ENCODE measurements at regions not wholly inside any gene's neighbourhood (a gene's known extent, or its start where the extent isn't known, plus 50 kb on each side); places are given as distances from the start of the nearest gene placed in this dataset.
"Not testable (repeated sequence)": the region's sequence is repeated elsewhere in the genome, so short reads cannot be mapped to it uniquely, and the experiment has no call there.

DNA sequence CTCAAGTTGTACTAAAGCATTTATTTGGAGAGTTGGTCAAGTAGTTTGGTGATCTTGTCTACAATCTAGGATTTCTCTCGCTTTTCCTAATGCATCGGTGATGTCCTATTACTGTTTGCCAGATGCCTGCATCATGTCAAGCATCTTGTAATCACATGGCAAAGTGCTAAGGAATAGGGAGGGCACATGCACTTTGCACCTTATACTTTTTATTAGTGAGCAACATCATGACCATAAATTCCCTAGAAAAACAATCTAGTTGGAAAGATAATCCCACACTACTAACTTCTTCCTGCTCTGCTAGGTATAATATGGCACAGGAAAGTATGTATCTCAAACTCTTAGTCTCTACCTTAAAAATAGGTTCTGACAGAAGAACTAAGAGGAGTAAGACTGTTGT, 894.3 kb upstream of the SLITRK1 start:
- Histone ChIP-seq H3K79me2 (ENCODE audit: insufficient read depth, low read length) (no peaks in the 10 kb centered on the region), H3K4me2 (ENCODE audit: low read length) (no peak overlapping the region), H3K4me1 (ENCODE audit: insufficient read depth, low read length) (no peaks in the 10 kb centered on the region), H2AFZ (ENCODE audit: low read depth, low read length) (no peak overlapping the region), H3K36me3 (ENCODE audit: insufficient read depth, low read length) (no peaks in the 10 kb centered on the region), H3K27ac (ENCODE audit: low read depth, low read length) (no peak overlapping the region), H3K9me3 (ENCODE audit: insufficient read depth, low read depth, low read length) (no peaks in the 10 kb centered on the region), H4K20me1 (ENCODE audit: insufficient read depth, low read length) (no peaks in the 10 kb centered on the region), H3K9ac (ENCODE audit: low read length) (no peak overlapping the region), H3K4me3 (ENCODE audit: insufficient read depth, low read depth, low read length) (no peak overlapping the region), H3K27me3 (ENCODE audit: insufficient read depth, low read length) (no peaks in the 10 kb centered on the region)
- FAIRE-seq (no peak), DNase-seq (ENCODE audit: low read depth) (no peak)
- H3K36me3 Mint-ChIP-seq (ENCODE audit: low read depth, unreplicated experiment) = no peaks in the 10 kb centered on the region
- TF ChIP-seq, protein P1, sequence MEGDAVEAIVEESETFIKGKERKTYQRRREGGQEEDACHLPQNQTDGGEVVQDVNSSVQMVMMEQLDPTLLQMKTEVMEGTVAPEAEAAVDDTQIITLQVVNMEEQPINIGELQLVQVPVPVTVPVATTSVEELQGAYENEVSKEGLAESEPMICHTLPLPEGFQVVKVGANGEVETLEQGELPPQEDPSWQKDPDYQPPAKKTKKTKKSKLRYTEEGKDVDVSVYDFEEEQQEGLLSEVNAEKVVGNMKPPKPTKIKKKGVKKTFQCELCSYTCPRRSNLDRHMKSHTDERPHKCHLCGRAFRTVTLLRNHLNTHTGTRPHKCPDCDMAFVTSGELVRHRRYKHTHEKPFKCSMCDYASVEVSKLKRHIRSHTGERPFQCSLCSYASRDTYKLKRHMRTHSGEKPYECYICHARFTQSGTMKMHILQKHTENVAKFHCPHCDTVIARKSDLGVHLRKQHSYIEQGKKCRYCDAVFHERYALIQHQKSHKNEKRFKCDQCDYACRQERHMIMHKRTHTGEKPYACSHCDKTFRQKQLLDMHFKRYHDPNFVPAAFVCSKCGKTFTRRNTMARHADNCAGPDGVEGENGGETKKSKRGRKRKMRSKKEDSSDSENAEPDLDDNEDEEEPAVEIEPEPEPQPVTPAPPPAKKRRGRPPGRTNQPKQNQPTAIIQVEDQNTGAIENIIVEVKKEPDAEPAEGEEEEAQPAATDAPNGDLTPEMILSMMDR (IDR thresholded peaks at IDR 0.05; ENCODE audit: insufficient read depth, low read depth, low read length) = no peak
- no peak for TF ChIP-seq EZH2 (IDR thresholded peaks at IDR 0.05; ENCODE audit: insufficient read depth, low read length)
- H3K27ac Mint-ChIP-seq (ENCODE audit: unreplicated experiment) = no peak overlapping the region
- no peaks in the 10 kb centered on the region for H3K4me1 Mint-ChIP-seq (ENCODE audit: low read depth, unreplicated experiment)
- no peaks in the 10 kb centered on the region for H3K27me3 Mint-ChIP-seq (ENCODE audit: low read depth, unreplicated experiment)
- no peak overlapping the region for H3K4me3 Mint-ChIP-seq (ENCODE audit: unreplicated experiment)
- no peaks in the 10 kb centered on the region for H3K9me3 Mint-ChIP-seq (ENCODE audit: unreplicated experiment)

DNA sequence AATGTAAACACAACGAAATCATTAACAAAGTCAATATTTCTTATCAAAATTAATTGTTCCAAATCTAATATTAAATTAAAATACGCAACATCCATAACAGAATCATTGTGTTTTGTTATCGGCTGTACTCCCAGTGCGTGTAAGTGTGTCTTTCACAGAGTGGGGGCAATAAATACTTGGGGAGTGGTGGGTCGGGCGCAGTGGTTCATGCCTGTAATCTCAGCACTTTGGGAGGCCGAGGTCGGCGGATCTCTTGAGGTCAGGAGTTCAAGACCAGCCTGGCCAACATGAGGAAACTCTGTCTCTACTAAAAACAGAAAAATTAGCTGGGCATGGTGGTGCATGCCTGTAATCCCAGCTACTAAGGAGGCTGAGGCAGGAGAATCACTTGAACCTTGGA, 893.6 kb upstream of the SLITRK1 start:
- not testable (repeated sequence) for H3K27me3 Mint-ChIP-seq (ENCODE audit: low read depth, unreplicated experiment); H2AFZ ChIP-seq (ENCODE audit: low read depth, low read length); H3K4me1 Mint-ChIP-seq (ENCODE audit: low read depth, unreplicated experiment); DNase-seq (ENCODE audit: low read depth); H3K4me3 ChIP-seq (ENCODE audit: insufficient read depth, low read depth, low read length); H3K79me2 ChIP-seq (ENCODE audit: insufficient read depth, low read length); FAIRE-seq; H3K4me3 Mint-ChIP-seq (ENCODE audit: unreplicated experiment); H3K9me3 Mint-ChIP-seq (ENCODE audit: unreplicated experiment); H3K9me3 ChIP-seq (ENCODE audit: insufficient read depth, low read depth, low read length); H3K27ac Mint-ChIP-seq (ENCODE audit: unreplicated experiment); H3K4me2 ChIP-seq (ENCODE audit: low read length); H3K36me3 Mint-ChIP-seq (ENCODE audit: low read depth, unreplicated experiment); H3K9ac ChIP-seq (ENCODE audit: low read length); H3K27ac ChIP-seq (ENCODE audit: low read depth, low read length); H3K4me1 ChIP-seq (ENCODE audit: insufficient read depth, low read length); H4K20me1 ChIP-seq (ENCODE audit: insufficient read depth, low read length); H3K36me3 ChIP-seq (ENCODE audit: insufficient read depth, low read length); H3K27me3 ChIP-seq (ENCODE audit: insufficient read depth, low read length)

DNA sequence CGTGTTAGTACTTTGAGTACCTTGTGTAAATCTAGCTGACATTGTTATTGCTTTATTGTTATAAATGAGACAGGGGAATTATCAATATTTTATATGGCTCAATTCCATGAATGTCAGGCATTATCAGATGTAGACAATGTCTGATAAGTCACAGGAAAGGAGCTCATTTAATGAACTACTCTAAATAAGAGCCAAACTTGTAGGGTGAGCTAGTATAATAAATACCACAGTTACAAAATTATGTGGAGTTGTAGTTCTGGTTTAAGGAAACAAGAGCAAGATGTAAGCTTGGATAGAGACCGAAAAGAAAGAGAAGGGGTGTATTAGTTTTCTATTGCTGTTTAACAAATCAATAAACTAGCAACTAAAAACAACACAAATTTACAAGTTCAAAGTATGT, 891.8 kb upstream of the SLITRK1 start:
- no peak for TF ChIP-seq EZH2 (IDR thresholded peaks at IDR 0.05; ENCODE audit: insufficient read depth, low read length)
- TF ChIP-seq, protein P1 (IDR thresholded peaks at IDR 0.05; ENCODE audit: insufficient read depth, low read depth, low read length) = no peak
- no peaks in the 10 kb centered on the region for H3K27me3 Mint-ChIP-seq (ENCODE audit: low read depth, unreplicated experiment)

More for the DNA sequence above, 891.8 kb upstream of the SLITRK1 start:
- Histone ChIP-seq H3K9ac (ENCODE audit: low read length) (no peak overlapping the region), H3K27ac (ENCODE audit: low read depth, low read length) (no peak overlapping the region), H3K79me2 (ENCODE audit: insufficient read depth, low read length) (no peaks in the 10 kb centered on the region), H3K4me2 (ENCODE audit: low read length) (no peak overlapping the region), H3K9me3 (ENCODE audit: insufficient read depth, low read depth, low read length) (no peaks in the 10 kb centered on the region), H3K4me3 (ENCODE audit: insufficient read depth, low read depth, low read length) (no peak overlapping the region), H4K20me1 (ENCODE audit: insufficient read depth, low read length) (no peaks in the 10 kb centered on the region), H3K27me3 (ENCODE audit: insufficient read depth, low read length) (no peaks in the 10 kb centered on the region), H3K4me1 (ENCODE audit: insufficient read depth, low read length) (no peaks in the 10 kb centered on the region), H3K36me3 (ENCODE audit: insufficient read depth, low read length) (no peaks in the 10 kb centered on the region), H2AFZ (ENCODE audit: low read depth, low read length) (no peak overlapping the region)
- Mint-ChIP-seq H3K4me3 (ENCODE audit: unreplicated experiment) (no peak overlapping the region), H3K27ac (ENCODE audit: unreplicated experiment) (no peak overlapping the region), H3K36me3 (ENCODE audit: low read depth, unreplicated experiment) (no peaks in the 10 kb centered on the region), H3K4me1 (ENCODE audit: low read depth, unreplicated experiment) (no peaks in the 10 kb centered on the region), H3K9me3 (ENCODE audit: unreplicated experiment) (no peaks in the 10 kb centered on the region)
- DNase-seq (ENCODE audit: low read depth) (no peak), FAIRE-seq (no peak)

Data from astrocyte (in vitro differentiated cells and primary cell).